GM12872 (cell line): ENCODE measurements at regions not wholly inside any gene's neighbourhood (a gene's known extent, or its start where the extent isn't known, plus 50 kb on each side); places are given as distances from the start of the nearest gene placed in this dataset.

Experiments used
- CTCF ChIP-seq: IDR thresholded peaks from 3 replicates; pipeline ENCODE4 v1.5.1; 2011; ENCODE audit warnings: low read depth, mild to moderate bottlenecking, low read length, moderate library complexity; ENCODE audit not compliant: insufficient read depth

DNA sequence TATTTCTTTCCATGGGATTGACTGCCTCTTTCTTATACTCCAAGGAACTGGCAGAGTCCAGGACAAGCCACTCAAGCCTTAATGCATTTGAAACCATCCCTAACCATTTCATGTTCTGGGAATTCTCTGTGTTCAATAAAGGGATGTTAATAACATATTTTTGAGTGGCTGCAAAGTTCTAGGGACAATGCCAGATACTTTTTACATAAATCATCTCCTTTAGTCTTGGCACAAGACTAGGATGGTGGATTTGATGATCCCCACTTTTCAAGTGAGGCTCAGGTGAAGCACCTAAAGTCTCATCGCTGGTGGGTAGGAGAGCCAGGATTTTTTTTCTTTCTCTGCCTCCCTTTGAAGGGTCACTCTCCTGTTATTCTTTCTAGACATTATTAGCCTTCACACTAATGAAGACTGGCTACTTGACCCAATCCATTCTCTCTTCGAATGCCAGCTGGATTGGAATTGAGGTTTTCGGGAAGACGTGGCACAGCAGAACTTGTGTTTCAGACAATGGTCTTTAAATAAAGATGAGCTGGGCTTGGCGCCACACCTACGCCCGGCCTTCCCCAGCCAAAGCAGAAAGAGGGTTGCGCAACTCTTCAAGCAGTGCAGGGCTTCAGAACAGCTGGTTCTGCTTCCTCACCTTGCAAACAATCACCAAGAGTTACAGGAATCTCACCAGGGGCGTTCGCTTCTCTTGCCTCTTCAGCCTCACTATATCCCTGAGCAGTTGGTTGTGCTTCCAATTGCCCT lies 73.8 kb upstream of the BMPER start:
- no peak for TF ChIP-seq CTCF

- no peak for TF ChIP-seq CTCF
These were observed 73.0 kb upstream of the BMPER start for GRCh38 chr7:33832271-33832721.

DNA sequence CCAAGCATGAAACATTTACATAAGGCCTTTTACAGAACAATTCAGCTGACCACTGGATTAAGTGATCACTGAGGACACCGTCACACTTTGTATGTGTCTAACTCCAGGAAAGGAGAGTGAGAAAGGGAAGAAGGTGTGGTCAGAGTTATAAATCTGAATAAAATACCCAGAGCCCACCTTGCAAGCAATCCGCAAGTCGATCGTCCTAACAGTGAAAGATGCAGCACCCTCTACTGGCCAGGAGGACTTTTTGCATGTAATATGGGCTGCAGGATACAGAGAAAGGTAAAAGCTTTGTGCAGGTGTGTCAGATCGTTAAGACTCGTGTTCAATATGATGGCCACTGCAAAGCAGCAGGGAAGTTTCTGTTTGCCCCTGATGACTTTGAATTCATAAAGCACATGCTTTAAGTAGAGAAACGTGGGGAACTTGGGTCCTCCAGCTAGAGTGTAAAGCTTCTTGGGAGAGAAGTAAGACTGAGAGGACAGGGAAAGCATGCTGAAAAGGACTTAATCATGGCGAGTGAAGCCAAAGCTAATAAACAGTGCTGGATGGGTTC lies 68.5 kb upstream of the BMPER start:
- peak; percentile 38; the same call in 2 of the 3 replicates for TF ChIP-seq CTCF

GRCh38 chr7:33837356-33837851 lies 67.9 kb upstream of the BMPER start:
- TF ChIP-seq CTCF = no peak

GRCh38 chr7:33841031-33841430 lies 64.3 kb upstream of the BMPER start:
- TF ChIP-seq CTCF = no peak

GRCh38 chr7:33841705-33842129 lies 63.6 kb upstream of the BMPER start:
- TF ChIP-seq CTCF = no peak

- no peak for TF ChIP-seq CTCF
These were observed 63.2 kb upstream of the BMPER start for GRCh38 chr7:33842150-33842549.
